Mesothelial cell of epicardium (in vitro differentiated cells): ENCODE measurements at regions not wholly inside any gene's neighbourhood (a gene's known extent, or its start where the extent isn't known, plus 50 kb on each side); places are given as distances from the start of the nearest gene placed in this dataset.

ENCODE experiments used
- DNase-seq, 2 experiments: peaks; one replicate each; pipeline ENCODE4 v3.0.0; 2021; ENCODE audit warnings: low spot score in 2 of 2; ENCODE audit not compliant: unreplicated experiment in 2 of 2
- H3K27ac Mint-ChIP-seq: 2 replicates; pipeline ENCODE4 v1.8.0; 2021; ENCODE audit warnings: mixed read lengths
- H3K27me3 Mint-ChIP-seq: 2 replicates; pipeline ENCODE4 v1.8.0; 2021; ENCODE audit warnings: low read depth, mixed read lengths
- H3K36me3 Mint-ChIP-seq: 2 replicates; pipeline ENCODE4 v1.8.0; 2021; ENCODE audit warnings: mixed read lengths
- H3K4me1 Mint-ChIP-seq: 2 replicates; pipeline ENCODE4 v1.8.0; 2021; ENCODE audit warnings: mixed read lengths
- H3K4me3 Mint-ChIP-seq: 2 replicates; pipeline ENCODE4 v1.8.0; 2021; ENCODE audit warnings: mild to moderate bottlenecking, moderate library complexity, mixed read lengths
- H3K9me3 Mint-ChIP-seq: 2 replicates; pipeline ENCODE4 v1.8.0; 2021; ENCODE audit warnings: mixed read lengths
- TF ChIP-seq, protein P1 (sequence below): fragments of 200-600 bp; sonication (generic); IDR thresholded peaks from one replicate; pipeline ENCODE4 v1.5.0; 2021; ENCODE audit warnings: antibody characterized with exemption; ENCODE audit not compliant: unreplicated experiment

DNA sequence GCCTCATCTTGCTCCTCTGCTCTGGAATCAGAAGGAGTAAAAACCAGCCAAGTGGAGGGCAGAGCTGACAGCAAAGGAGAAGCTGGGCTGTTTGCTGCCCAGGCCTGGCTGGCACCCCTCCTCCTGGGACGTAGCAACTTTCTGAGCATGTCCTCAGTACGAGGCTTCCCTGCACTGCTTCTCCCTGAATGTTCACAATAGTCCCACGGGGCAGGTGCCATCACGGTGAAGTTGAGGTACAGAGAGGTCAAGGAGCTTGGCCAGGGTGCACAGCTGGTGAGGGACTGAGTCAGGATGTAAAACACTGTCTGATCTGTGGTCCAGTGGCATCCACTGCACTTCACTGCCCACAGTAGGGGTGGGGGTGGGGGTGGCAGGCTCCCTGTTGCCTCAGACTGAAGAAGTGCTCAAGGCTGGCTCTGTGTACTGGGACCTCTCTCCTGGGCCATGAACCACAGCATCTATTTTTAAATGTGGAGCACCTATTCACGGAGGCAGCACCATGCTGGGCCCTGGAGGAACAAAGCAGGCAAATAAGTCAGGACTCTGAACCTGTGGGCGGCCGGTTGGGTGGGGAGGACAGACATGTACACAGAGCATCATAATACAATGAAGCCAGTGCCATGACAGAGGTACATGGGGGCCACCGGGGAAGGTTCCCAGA lies 369.5 kb downstream of the SEC14L1 start:
- TF ChIP-seq, protein P1, sequence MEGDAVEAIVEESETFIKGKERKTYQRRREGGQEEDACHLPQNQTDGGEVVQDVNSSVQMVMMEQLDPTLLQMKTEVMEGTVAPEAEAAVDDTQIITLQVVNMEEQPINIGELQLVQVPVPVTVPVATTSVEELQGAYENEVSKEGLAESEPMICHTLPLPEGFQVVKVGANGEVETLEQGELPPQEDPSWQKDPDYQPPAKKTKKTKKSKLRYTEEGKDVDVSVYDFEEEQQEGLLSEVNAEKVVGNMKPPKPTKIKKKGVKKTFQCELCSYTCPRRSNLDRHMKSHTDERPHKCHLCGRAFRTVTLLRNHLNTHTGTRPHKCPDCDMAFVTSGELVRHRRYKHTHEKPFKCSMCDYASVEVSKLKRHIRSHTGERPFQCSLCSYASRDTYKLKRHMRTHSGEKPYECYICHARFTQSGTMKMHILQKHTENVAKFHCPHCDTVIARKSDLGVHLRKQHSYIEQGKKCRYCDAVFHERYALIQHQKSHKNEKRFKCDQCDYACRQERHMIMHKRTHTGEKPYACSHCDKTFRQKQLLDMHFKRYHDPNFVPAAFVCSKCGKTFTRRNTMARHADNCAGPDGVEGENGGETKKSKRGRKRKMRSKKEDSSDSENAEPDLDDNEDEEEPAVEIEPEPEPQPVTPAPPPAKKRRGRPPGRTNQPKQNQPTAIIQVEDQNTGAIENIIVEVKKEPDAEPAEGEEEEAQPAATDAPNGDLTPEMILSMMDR: no peak
- Mint-ChIP-seq H3K27ac (no peak overlapping the region), H3K36me3 (no peaks in the 10 kb centered on the region), H3K4me3 (no peak overlapping the region), H3K27me3 (no peaks in the 10 kb centered on the region), H3K4me1 (no peaks in the 10 kb centered on the region), H3K9me3 (peaks cover 24% of the 10 kb centered on the region)
- no peak for DNase-seq

DNA sequence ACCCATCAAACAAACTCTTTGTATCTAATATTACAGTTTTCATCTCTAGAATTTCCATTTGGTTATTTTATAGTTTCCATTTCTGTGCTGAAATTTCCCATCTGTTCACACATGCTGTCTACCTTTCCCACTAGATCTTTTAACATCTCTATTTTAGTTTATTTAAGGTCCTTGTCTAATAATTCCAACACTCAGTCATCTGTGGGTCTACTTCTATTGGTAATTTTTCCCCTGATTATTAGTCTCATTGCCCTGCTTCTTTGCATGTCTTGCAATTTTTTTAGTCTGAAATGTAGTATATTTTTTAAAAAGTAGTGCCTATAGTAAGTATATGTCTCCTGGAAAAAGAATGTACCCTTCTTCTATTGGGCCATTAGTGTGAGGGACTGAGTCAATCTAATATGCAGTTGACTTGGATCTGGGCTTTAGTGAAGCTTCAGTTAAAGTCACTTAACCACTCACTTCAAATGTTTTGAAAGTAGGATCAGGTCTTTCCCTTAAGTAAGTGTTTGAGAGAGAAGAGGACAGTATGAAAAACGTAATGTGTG lies 370.8 kb downstream of the SEC14L1 start:
- no peaks in the 10 kb centered on the region for H3K4me1 Mint-ChIP-seq
- TF ChIP-seq, protein P1: no peak
- no peak overlapping the region for H3K4me3 Mint-ChIP-seq
- peaks cover 24% of the 10 kb centered on the region for H3K9me3 Mint-ChIP-seq
- H3K27ac Mint-ChIP-seq: no peak overlapping the region
- no peaks in the 10 kb centered on the region for H3K27me3 Mint-ChIP-seq
- DNase-seq: no peak
- no peaks in the 10 kb centered on the region for H3K36me3 Mint-ChIP-seq

DNA sequence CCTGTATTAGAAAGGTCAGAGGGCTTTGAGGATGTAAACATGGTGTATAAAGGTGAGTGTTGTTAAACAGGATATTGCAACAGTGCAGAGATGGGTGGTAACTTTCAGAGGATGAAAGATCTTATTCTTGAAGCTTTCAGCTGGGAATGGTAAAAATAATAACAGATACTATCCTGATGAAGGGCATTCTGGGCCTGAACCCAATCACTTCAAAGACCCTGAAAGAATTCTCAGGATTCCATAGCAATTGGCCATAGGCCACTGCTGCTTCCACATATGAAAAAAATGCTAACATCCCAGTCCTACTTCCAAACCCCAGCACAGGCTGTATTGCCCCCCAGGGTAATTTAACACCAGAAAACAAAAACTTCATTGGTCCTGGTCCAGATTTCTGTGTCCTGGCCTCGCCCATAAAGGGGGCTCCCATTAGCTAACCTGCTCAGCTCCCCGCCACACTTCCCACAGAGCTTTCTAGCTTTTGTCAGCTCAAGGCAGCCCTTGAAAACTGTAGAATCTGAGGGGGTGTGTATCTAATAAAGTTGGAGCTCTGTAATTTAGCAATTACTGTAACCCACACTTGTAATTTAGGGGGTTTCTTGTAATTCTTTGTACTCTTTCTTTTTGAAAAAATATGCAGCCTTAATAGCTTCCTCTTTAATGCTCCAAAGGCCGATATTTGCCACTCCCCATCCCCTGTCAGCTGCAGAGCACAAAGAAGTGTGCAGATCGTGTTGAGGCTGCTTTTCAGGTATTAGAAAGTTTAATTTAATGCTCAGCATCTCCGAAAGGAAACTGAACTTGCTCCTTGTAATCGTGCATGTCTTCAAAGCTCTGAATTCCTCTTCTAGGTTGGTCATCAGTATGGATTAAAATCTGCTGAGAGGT lies 371.5 kb downstream of the SEC14L1 start:
- H3K4me1 Mint-ChIP-seq: no peaks in the 10 kb centered on the region
- no peak overlapping the region for H3K4me3 Mint-ChIP-seq
- no peak for DNase-seq
- H3K36me3 Mint-ChIP-seq: no peaks in the 10 kb centered on the region
- TF ChIP-seq, protein P1: no peak
- H3K9me3 Mint-ChIP-seq: peaks cover 24% of the 10 kb centered on the region
- H3K27ac Mint-ChIP-seq: no peak overlapping the region
- no peaks in the 10 kb centered on the region for H3K27me3 Mint-ChIP-seq

DNA sequence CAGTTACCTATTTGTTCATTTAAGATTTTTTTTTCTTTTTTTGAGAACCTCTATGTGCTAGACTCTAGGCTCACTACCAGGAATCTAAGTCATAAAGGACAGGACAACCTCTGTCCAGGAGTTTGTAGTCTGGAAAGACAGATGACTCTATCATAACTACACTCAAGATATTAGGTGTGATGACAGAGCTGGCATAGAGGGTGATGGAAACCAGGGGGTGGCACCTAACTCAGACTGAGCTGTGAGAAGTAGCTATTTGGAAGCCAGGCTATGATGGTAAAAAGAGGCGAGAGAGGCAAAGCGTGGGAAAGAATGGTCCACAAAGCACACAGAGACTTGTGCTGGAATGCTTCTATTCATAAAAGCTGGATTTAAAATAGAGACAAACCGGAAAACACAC lies 372.3 kb downstream of the SEC14L1 start:
- Mint-ChIP-seq H3K9me3 (peaks cover 24% of the 10 kb centered on the region), H3K27ac (no peak overlapping the region), H3K4me1 (no peaks in the 10 kb centered on the region), H3K27me3 (no peaks in the 10 kb centered on the region), H3K36me3 (no peaks in the 10 kb centered on the region), H3K4me3 (no peak overlapping the region)
- TF ChIP-seq, protein P1: no peak
- DNase-seq: no peak

DNA sequence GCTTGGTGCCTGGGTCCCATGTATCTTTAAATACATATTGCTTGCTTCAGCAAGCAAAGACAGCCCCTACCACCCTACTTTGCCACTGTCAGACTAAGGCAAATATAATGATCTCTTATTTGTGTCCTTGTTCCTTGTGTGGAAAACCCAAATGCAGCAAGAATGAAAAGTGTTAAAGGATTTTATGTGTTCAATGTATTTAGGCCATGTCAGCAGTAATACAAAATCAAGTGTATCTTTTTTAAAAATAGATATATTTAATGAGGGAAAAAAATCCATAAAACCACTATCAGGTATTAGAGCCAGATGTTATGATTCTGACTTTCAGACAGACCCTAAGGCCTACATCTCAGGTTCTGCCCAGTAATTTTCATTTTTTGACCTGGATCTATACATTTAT lies 374.5 kb downstream of the SEC14L1 start:
- Mint-ChIP-seq H3K4me3 (no peak overlapping the region), H3K36me3 (no peaks in the 10 kb centered on the region)

More for the DNA sequence above, 374.5 kb downstream of the SEC14L1 start:
- DNase-seq: no peak
- Mint-ChIP-seq H3K4me1 (no peaks in the 10 kb centered on the region), H3K27me3 (no peaks in the 10 kb centered on the region), H3K27ac (no peak overlapping the region), H3K9me3 (peaks cover 24% of the 10 kb centered on the region)
- TF ChIP-seq, protein P1: no peak
